GM18517 (cell line): ENCODE measurements at regions not wholly inside any gene's neighbourhood (a gene's known extent, or its start where the extent isn't known, plus 50 kb on each side); places are given as distances from the start of the nearest gene placed in this dataset.
"Not testable (repeated sequence)": the region's sequence is repeated elsewhere in the genome, so short reads cannot be mapped to it uniquely, and the experiment has no call there.

Source experiments
- ATAC-seq: cut with Tn5 transposase; IDR thresholded peaks from one replicate; pipeline ENCODE4 v1.9.1; 2021; ENCODE audit warnings: mild to moderate bottlenecking, moderate library complexity; ENCODE audit not compliant: unreplicated experiment

GRCh38 chr11:21921151-21921550 lies 271.7 kb upstream of the ANO5 start:
- ATAC-seq = no peak

DNA sequence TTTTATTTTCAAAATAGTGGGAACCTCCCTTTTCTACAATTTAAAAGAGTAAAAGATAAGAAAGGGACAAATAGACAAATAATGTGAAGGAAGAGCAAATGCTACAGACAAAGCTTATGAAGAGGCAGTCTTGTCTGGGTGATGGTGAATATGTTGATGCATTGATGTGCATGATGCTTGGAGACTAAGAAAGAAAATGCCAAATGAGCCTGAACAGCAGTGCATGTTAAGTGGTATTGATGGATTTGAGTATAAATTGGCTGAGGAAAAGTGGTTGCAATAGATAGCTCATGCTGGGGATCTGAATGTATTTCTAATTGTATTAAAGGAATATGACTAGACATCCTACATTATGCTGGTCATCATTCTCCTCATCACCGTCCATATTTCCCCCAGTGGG lies 268.6 kb upstream of the ANO5 start:
- no peak for ATAC-seq

DNA sequence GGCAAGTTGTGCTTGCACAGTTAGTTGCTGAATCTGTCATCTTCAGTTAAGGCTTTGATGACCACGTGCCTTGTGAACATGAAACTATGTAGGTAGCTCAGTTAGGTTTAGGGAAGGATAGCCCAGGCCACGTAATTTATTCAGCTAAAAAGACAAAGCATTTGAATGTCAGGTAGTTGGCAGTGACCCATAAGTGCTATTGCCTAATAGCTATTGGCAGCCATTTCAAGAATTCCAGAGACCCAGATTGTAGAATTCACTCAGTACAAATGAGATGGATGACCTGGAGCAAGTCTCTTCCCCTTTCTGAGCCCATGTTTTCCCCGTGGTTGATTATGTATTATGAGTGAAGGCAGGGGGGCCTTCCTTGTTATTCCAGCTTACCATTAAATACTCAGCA lies 265.3 kb upstream of the ANO5 start:
- no peak for ATAC-seq

DNA sequence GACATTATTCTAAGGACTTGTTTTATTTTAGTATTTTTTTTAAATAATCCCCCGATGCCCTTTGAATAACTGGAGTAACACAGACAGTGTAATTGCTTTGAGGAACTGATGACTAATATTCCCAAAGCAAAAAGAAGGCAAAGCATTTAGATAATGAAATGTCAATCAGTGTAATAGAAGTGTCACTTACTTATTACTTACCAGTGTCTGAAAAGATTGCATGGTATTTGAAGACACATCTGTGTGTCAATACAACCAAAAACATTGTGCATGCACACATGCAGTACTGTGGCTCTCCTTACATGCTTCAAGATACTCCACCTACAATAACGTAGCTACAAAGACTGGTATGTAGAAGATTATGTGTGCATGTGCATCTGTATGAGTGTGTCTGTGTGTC lies 264.0 kb upstream of the ANO5 start:
- ATAC-seq = no peak

DNA sequence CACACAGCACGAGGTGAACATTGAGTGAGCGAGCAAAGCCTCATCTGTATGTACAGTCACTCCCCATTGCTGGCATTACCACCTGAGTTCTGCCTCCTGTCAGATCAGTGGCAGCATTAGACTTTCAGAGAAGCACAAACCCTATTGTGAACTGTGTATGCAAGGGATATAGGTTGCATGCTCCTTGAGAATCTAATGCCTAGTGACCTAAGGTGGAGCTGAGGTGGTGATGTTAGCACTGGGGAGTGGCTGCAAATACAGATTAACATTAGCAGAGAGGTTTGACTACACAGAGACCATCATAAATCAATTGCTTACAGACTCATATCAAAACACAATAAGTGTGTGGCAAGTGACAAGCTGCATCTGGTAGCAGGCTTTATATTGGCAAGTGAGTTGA lies 262.5 kb upstream of the ANO5 start:
- no peak for ATAC-seq

GRCh38 chr11:21931436-21932101 lies 261.3 kb upstream of the ANO5 start:
- no peak for ATAC-seq

DNA sequence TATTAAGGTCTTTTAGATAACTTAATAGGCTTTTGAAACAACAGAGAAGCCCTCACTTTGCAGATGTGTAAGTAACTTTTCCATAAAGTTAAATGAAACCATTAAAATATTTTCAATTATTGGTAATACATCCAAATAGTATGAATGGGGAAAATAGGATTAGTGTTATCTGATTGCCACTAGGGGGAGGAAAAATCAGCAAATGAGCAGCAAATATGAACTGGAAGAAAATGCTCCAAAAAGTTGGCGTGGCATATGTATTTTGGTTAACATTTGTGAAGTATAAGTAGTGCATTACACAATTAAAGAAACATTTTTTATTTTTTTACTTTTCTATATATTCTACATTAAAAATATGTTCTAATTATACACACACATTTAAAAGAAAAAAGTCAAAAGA lies 259.8 kb upstream of the ANO5 start:
- ATAC-seq = no peak

- no peak for ATAC-seq
Observed at GRCh38 chr11:21944577-21944976, 248.3 kb upstream of the ANO5 start.

- ATAC-seq = no peak
Observed at GRCh38 chr11:21948876-21949275, 244.0 kb upstream of the ANO5 start.

GRCh38 chr11:21949763-21950413 lies 243.0 kb upstream of the ANO5 start:
- ATAC-seq = no peak

GRCh38 chr11:21963013-21963412 lies 229.9 kb upstream of the ANO5 start:
- ATAC-seq = peak; percentile 69

DNA sequence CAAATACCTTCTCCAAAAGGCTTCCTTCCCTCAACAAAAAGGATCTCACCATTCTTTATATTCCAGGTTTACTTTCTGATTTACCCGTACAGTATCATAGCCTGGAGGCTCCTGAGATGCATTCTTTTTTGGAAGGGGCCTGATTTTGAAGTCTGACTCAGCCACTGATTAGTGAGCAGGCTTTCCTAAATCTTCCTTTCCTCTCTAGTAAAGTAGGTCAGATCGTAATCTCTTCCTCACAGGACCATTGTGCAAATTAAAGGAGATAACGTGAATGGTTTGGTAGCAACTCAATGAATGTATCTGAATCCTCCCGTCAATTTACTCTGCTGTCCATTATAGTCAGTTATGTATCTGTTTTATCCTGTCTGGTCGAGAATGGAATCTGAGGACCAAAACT lies 227.7 kb upstream of the ANO5 start:
- ATAC-seq = no peak

- ATAC-seq = no peak
Observed at GRCh38 chr11:21968702-21969101, 224.2 kb upstream of the ANO5 start.

DNA sequence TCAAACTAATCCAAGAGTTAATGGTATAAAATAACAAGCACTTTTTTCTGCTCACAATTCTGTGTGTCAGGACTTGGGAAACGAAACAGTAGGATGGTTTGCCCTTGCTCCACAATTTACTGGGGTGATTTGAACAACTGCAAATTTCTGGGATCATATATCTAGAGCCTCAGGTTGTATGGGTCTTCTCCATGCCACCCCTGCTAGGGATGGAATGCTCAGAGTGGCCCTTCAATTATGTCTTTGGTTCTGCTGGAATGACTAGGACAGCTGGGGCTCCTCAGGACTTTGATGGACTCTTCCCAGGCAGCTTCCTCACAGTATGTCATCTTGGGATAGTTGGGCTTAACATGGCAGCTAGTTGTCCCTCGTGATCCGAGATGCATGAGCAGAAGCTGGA lies 223.0 kb upstream of the ANO5 start:
- ATAC-seq = no peak

GRCh38 chr11:21975242-21975641 lies 217.6 kb upstream of the ANO5 start:
- ATAC-seq = no peak

GRCh38 chr11:21976210-21976609 lies 216.7 kb upstream of the ANO5 start:
- no peak for ATAC-seq

DNA sequence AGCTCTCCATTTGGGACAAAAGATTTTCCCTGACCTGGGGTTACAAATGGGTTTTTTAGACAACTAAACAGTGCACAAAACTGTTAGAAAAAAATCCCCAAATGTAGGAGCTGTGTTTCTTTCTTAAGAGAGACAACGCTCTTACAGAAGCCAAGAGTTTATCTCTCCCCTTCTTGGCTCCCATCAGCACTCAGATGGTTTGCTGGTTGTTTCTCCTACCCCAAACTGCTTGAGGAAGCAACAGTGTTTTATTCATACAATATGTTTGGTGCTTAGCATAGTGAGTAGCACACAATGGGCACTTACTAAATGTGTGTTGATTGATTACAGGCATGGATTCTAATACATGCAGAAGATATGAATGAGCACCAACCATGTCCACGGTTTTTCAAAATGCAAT lies 209.5 kb upstream of the ANO5 start:
- ATAC-seq = no peak

- no peak for ATAC-seq
Observed at GRCh38 chr11:21986361-21986760, 206.5 kb upstream of the ANO5 start.

DNA sequence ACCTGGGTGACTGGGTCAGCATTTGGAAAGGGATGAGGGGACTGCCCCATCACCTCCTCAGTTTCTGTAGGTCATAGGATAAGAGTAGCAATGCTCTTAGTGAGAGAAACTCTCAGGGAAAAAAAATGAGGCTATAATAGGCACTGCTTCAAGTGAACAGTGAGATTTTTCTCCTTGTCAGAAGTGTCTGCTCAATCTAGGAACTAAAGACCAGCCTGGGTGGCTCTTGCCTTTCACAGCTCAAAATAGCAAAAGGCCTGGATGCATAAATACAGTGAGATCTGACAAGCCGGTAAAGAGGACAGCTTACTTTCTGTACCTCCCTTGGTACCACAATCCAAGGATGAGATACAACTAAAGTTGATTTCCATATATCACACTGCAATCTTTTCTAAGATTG lies 205.6 kb upstream of the ANO5 start:
- no peak for ATAC-seq

- no peak for ATAC-seq
Observed at GRCh38 chr11:21988477-21988876, 204.4 kb upstream of the ANO5 start.

DNA sequence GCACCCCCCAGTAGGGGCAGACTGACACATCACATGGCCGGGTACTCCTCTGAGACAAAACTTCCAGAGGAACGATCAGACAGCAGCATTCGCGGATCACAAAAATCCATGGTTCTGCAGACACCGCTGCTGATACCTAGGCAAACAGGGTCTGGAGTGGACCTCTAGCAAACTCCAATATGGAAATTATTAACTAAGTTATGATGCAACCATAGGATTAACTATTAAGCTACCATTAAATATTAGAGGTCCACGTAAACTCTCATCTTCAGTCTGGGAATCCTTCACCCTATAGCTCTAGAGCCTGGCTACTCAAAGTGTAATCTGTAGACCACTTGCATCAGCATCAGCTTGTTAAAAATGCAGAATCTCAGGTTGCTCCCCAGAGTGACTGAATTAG lies 191.1 kb upstream of the ANO5 start:
- ATAC-seq = not testable (repeated sequence)

DNA sequence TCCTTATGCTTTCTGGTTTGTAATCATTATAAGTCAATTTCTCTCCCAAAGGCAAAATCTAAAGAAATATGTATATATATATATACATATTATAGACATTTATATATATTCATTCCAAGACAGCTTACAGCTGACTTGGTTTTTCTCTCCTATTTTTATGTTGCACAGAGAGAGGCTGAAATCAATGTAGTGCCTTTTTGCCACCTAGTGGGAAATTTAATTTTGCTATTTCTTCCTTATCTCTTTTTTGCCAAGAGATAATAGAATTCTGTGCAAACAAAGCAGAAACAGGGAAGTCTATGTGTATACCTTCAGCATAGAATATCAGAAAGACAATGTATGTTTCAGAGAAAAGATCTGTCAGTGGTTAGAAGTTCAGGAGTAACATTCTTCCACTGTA lies 186.0 kb upstream of the ANO5 start:
- no peak for ATAC-seq

DNA sequence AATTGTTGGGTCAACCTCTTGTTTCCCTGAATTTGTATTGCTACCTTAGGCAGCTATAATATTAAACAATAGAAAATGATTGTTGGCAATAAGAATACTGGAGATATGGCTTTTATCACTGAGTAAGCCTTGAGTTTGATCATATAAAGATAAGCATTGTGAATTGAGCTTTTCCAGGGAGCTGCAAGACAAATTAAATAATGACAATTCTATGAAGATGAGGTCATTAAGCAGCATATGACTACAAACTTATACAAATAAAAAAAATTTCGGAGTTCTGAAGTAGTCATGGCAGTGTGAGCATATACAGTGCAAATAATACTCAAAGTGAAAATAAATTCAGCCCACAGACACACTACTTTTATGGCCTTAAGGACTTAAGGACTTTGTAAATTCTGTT lies 161.1 kb upstream of the ANO5 start:
- ATAC-seq = no peak
